K562 (cell line): ENCODE measurements at regions not wholly inside any gene's neighbourhood (a gene's known extent, or its start where the extent isn't known, plus 50 kb on each side); places are given as distances from the start of the nearest gene placed in this dataset.

Experiments
- ATAC-seq: fragments of 200-7000 bp; cut with Tn5 transposase; 3 replicates; pipeline ENCODE4 v1.9.1; 2020; ENCODE audit warnings: moderate library complexity
- BruUV-seq: library from RNA; stranded (reverse); fragments of 400-500 nt; replicated peaks from 2 replicates; lab custom pipeline; 2021; lab: Mats Ljungman, UMichigan
- CTCF ChIA-PET: fragments of 300-600 bp; formaldehyde crosslinking; extraction: SDS; loops from one replicate; lab custom pipeline; 2021; ENCODE audit warnings: low intra/inter-chr PET ratio; lab: Yijun Ruan, JAX
- POLR2A ChIA-PET: fragments of 300-600, 350-650 bp; sonication (Branson Sonifier 250); formaldehyde crosslinking; extraction: SDS; loops from one replicate; lab custom pipeline; 2021; ENCODE audit warnings: antibody characterized with exemption, inconsistent platforms; lab: Yijun Ruan, JAX
- DNase-seq, 4 experiments: peaks; one replicate each; pipeline versions ENCODE4 v3.0.0 to v3.0.0-alpha.2; 2011 to 2018; ENCODE audit warnings: low spot score in 3 of 4, mixed read lengths in 3 of 4; ENCODE audit errors: extremely low read depth in 1 of 4
- FAIRE-seq: peaks from 2 replicates; lab custom pipeline; 2011; peaks lifted over from hg19 to GRCh38; lab: Jason Lieb, UNC
- H2AFZ ChIP-seq: 2 replicates; pipeline ENCODE4 v1.6.0; 2011; ENCODE audit warnings: low read depth, low read length, control low read depth, inconsistent platforms
- H3K27ac ChIP-seq: fragments of 200-600 bp; 3 replicates; pipeline ENCODE4 v1.8.0; 2011; ENCODE audit warnings: low read depth, mild to moderate bottlenecking, control low read depth, inconsistent platforms, low read length, moderate library complexity, mixed read lengths; ENCODE audit errors: extremely low read depth
- H3K27me3 ChIP-seq, 2 experiments: fragments of 300-600 bp in 1 of 2; 2 replicates in 1 of 2; 3 replicates in 1 of 2; pipeline versions ENCODE4 v1.6.0 to v1.8.0; 2011; ENCODE audit warnings: inconsistent platforms in 2 of 2, low read length in 2 of 2, mild to moderate bottlenecking in 1 of 2, mixed read lengths in 1 of 2, moderate library complexity in 1 of 2; ENCODE audit not compliant: control insufficient read depth in 2 of 2, insufficient read depth in 2 of 2
- H3K36me3 ChIP-seq: fragments of 300-600 bp; 3 replicates; pipeline ENCODE4 v1.8.0; 2011; ENCODE audit warnings: mild to moderate bottlenecking, low read length, inconsistent platforms; ENCODE audit not compliant: control insufficient read depth, insufficient read depth
- H3K4me1 ChIP-seq, 2 experiments: fragments of 200-600 bp in 1 of 2; replicated peaks in 1 of 2; 2 replicates in 1 of 2; 3 replicates in 1 of 2; pipeline versions ENCODE4 v1.5.1 to v1.8.0; 2011; ENCODE audit warnings: inconsistent platforms in 2 of 2, low read length in 2 of 2, mild to moderate bottlenecking in 1 of 2, mixed read lengths in 1 of 2, moderate library complexity in 1 of 2; ENCODE audit not compliant: control insufficient read depth in 2 of 2, insufficient read depth in 2 of 2
- H3K4me2 ChIP-seq: 2 replicates; pipeline ENCODE4 v1.6.1; 2011; ENCODE audit warnings: low read length, control low read depth, inconsistent platforms, mixed read lengths; ENCODE audit not compliant: insufficient read depth
- H3K4me3 ChIP-seq: fragments of 200-600 bp; sonication (generic), shearing (Covaris generic); 2 replicates; pipeline ENCODE4 v1.5.1; 2016; ENCODE audit warnings: control low read depth, inconsistent platforms
- H3K79me2 ChIP-seq: fragments of 200-600 bp; 3 replicates; pipeline ENCODE4 v1.8.0; 2011; ENCODE audit warnings: low read length, inconsistent platforms; ENCODE audit not compliant: control insufficient read depth, insufficient read depth
- H3K9ac ChIP-seq, 2 experiments: 2 replicates each; pipeline versions ENCODE4 v1.6.0 to v1.6.1; 2011; ENCODE audit warnings: low read depth in 2 of 2, low read length in 2 of 2, control low read depth in 1 of 2, inconsistent platforms in 1 of 2, mild to moderate bottlenecking in 1 of 2, mixed read lengths in 1 of 2; ENCODE audit not compliant: insufficient read depth in 1 of 2
- H3K9me1 ChIP-seq: one replicate; pipeline ENCODE4 v1.6.0; 2011; ENCODE audit warnings: inconsistent platforms, mild to moderate bottlenecking, low read length, moderate library complexity; ENCODE audit not compliant: control insufficient read depth, insufficient read depth
- H3K9me3 ChIP-seq: replicated peaks from 2 replicates; pipeline ENCODE4 v1.5.1; 2011; ENCODE audit warnings: low read depth, low read length, inconsistent platforms; ENCODE audit not compliant: control insufficient read depth, insufficient read depth
- H4K20me1 ChIP-seq: replicated peaks from 2 replicates; pipeline ENCODE4 v1.6.1; 2011; ENCODE audit warnings: low read length, inconsistent platforms, mixed read lengths; ENCODE audit not compliant: control insufficient read depth, insufficient read depth
- ATF6 ChIP-seq: sonication (generic); formaldehyde crosslinking; IDR thresholded peaks from 2 replicates; pipeline ENCODE4 v1.4.0; 2020; ENCODE audit warnings: mild to moderate bottlenecking, missing genetic modification reagents
- BCLAF1 ChIP-seq, 2 experiments: fragments of 450-650 bp in 1 of 2; IDR thresholded peaks; 2 replicates each; pipeline ENCODE4 v1.6.1; 2011 to 2017; ENCODE audit warnings: low read depth in 2 of 2, antibody characterized with exemption in 1 of 2, borderline replicate concordance in 1 of 2, low read length in 1 of 2, mild to moderate bottlenecking in 1 of 2, mixed read lengths in 1 of 2; ENCODE audit not compliant: control insufficient read depth in 1 of 2
- GABPB2 ChIP-seq: fragments of 250-450 bp; sonication (Bioruptor Pico); conservative IDR thresholded peaks from 2 replicates; pipeline ENCODE4 v1.5.1; 2021; ENCODE audit warnings: mild to moderate bottlenecking
- HDAC8 ChIP-seq: fragments of 450-650 bp; IDR thresholded peaks from 2 replicates; pipeline ENCODE4 v1.6.1; 2016; ENCODE audit warnings: mild to moderate bottlenecking, missing genetic modification characterization, moderate library complexity, missing compliant biosample characterization
- HMBOX1 ChIP-seq: sonication (generic); IDR thresholded peaks from 2 replicates; pipeline ENCODE4 v1.6.1; 2016
- NELFE ChIP-seq: IDR thresholded peaks from 2 replicates; pipeline ENCODE4 v1.6.1; 2011; ENCODE audit warnings: mild to moderate bottlenecking; ENCODE audit not compliant: insufficient read depth, insufficient read length
- NR2F6 ChIP-seq: fragments of 450-650 bp; formaldehyde crosslinking; IDR thresholded peaks from 2 replicates; pipeline ENCODE4 v1.4.0; 2020; ENCODE audit warnings: mild to moderate bottlenecking
- SNAPC5 ChIP-seq: fragments of 250-450 bp; sonication (Bioruptor Pico); IDR thresholded peaks from 2 replicates; pipeline ENCODE4 v1.8.0; 2021; ENCODE audit warnings: moderate library complexity, mild to moderate bottlenecking, inconsistent platforms
- ZFPM2 ChIP-seq: fragments of 250-450 bp; sonication (Bioruptor Pico); IDR thresholded peaks from 2 replicates; pipeline ENCODE4 v1.5.1; 2022; ENCODE audit warnings: mild to moderate bottlenecking
- ZNF785 ChIP-seq: fragments of 250-450 bp; sonication (Bioruptor Pico); IDR thresholded peaks from 2 replicates; pipeline ENCODE4 v1.4.0; 2020; ENCODE audit warnings: mild to moderate bottlenecking
- WGBS: fragments of 100-300 bp; shearing (Covaris generic); methylation state at CpG from one replicate; pipeline ENCODE4 v1.1.6; 2016; ENCODE audit warnings: low coverage, mixed read lengths; ENCODE audit not compliant: insufficient coverage; ENCODE audit errors: missing lambda C conversion rate; 5-methylcytosine and 5-hydroxymethylcytosine counted together
- in situ Hi-C: fragments of 300-500 bp; cut with MboI; formaldehyde crosslinking; loops from 4 replicates; pipeline ENCODE4 v1.15.0; 2018; ENCODE audit warnings: inconsistent platforms, mixed read lengths
- intact Hi-C: fragments of 100-400 bp; cut with micrococcal nuclease; formaldehyde crosslinking; loops from 2 replicates; pipeline ENCODE4 v1.14.2; 2022

- no peak for TF ChIP-seq ZNF785 (CRISPR knock-in tag)
- no peak for TF ChIP-seq ZFPM2 (CRISPR knock-in tag)
- no TSS peak for BruUV-seq
- CTCF ChIA-PET: no interaction called here
- intact Hi-C loops (no loop called here), in situ Hi-C loops (no loop called here)
- no peaks in the 10 kb centered on the region for H3K4me1 ChIP-seq
- H4K20me1 ChIP-seq: no peaks in the 10 kb centered on the region
- no peak overlapping the region for H3K9ac ChIP-seq
- H2AFZ ChIP-seq: no peak overlapping the region
- no peak overlapping the region for H3K4me3 ChIP-seq
- FAIRE-seq (no peak), ATAC-seq (no peak), DNase-seq (no peak)
- no peaks in the 10 kb centered on the region for H3K9me1 ChIP-seq
- no peak overlapping the region for H3K4me2 ChIP-seq
- no peaks in the 10 kb centered on the region for H3K79me2 ChIP-seq
- H3K27ac ChIP-seq: no peak overlapping the region
- H3K9me3 ChIP-seq: no peaks in the 10 kb centered on the region
- POLR2A ChIA-PET: no interaction called here
- no peaks in the 10 kb centered on the region for H3K36me3 ChIP-seq
- 2% methylated on average over 9 of the region's 9 CpGs for WGBS
- H3K27me3 ChIP-seq: peaks cover 4 to 37% of the 10 kb centered on the region in 2 experiments; a peak in 4 of 5 replicates
These were observed 61.4 kb upstream of the OTOS start for GRCh38 chr2:240201866-240202265.

- Histone ChIP-seq H3K27me3 (peaks cover 4 to 34% of the 10 kb centered on the region in 2 experiments; a peak in 4 of 5 replicates), H3K36me3 (no peaks in the 10 kb centered on the region), H3K4me2 (no peak overlapping the region), H4K20me1 (no peaks in the 10 kb centered on the region), H3K9me1 (no peaks in the 10 kb centered on the region), H2AFZ (no peak overlapping the region), H3K4me1 (no peaks in the 10 kb centered on the region), H3K4me3 (no peak overlapping the region), H3K9ac (no peak overlapping the region), H3K27ac (no peak overlapping the region), H3K9me3 (no peaks in the 10 kb centered on the region), H3K79me2 (no peaks in the 10 kb centered on the region)
- CTCF ChIA-PET: no interaction called here
- intact Hi-C loops: no loop called here
- FAIRE-seq (no peak), ATAC-seq (no peak), DNase-seq (no peak)
- BruUV-seq: no TSS peak
- in situ Hi-C loops: no loop called here
- 2% methylated on average over 5 of the region's 5 CpGs for WGBS
- POLR2A ChIA-PET: interaction anchor here (0.6 kb wide), 1 partner anchor 9 kb away, joined by 3 read pairs; no protein-coding TSS in a partner anchor
- TF ChIP-seq NELFE (no peak), NR2F6 (CRISPR knock-in tag) (no peak), HMBOX1 (no peak), SNAPC5 (CRISPR knock-in tag) (no peak), HDAC8 (tag) (no peak), BCLAF1 (IDR thresholded peaks at IDR 0.05; ENCODE audit: borderline replicate concordance in 1 of 2, control insufficient read depth in 1 of 2, low read depth in 2 of 2, low read length in 1 of 2) (no peak), GABPB2 (CRISPR knock-in tag) (no peak), ATF6 (no peak)
These were observed 62.1 kb upstream of the OTOS start for GRCh38 chr2:240202586-240202985.
